COLO668 (cell line): ENCODE measurements at regions not wholly inside any gene's neighbourhood (a gene's known extent, or its start where the extent isn't known, plus 50 kb on each side); places are given as distances from the start of the nearest gene placed in this dataset.

Experiments used
- DNase-seq: peaks from one replicate; lab custom pipeline; 2025; ENCODE audit not compliant: unreplicated experiment; lab: John Stamatoyannopoulos, UW

GRCh38 chr1:234870020-234870981 is 258.3 kb downstream of the TOMM20 start:
- DNase-seq: no peak

- DNase-seq: no peak
These were observed 259.2 kb downstream of the TOMM20 start for GRCh38 chr1:234869182-234870019.

DNA sequence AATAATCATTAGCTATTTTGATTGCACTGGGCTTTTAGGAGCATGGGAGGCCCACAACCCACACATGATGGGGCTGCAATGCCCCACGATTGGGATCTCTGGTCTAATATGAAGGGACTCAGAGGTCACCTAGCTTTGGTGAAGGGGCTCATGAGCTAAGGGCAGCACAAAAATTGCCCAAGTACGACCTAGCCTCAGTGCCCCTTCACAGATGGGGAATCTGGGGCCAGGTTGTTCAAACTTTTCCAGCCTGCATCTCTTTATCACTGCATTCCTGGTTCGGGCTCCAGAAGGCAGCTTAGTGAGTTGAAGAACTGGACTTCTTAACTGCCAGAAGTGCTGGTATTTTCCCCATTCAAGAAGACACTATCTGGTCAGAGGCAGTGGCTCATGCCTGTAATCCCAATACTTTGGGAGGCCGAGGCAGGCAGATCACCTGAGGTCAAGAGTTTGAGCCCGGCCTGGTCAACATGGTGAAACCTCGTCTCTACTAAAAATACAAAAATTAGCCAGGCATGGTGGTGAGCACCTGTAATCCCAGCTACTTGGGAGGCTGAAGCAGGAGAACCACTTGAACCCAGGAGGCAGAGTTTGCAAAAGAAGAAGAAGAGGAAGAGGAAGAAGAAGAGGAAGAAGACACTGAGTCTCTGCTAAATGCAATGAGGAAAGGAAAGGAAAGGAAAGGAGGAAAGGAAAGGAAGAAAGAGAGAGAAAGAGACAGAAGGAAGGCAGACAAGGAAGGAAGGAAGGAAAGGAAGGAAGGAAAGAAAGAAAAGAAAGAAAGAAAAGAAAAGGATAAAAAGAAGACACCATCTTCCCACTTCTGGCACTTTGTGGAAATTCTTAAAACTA is 258.5 kb upstream of the IRF2BP2 start:
- no peak for DNase-seq

DNA sequence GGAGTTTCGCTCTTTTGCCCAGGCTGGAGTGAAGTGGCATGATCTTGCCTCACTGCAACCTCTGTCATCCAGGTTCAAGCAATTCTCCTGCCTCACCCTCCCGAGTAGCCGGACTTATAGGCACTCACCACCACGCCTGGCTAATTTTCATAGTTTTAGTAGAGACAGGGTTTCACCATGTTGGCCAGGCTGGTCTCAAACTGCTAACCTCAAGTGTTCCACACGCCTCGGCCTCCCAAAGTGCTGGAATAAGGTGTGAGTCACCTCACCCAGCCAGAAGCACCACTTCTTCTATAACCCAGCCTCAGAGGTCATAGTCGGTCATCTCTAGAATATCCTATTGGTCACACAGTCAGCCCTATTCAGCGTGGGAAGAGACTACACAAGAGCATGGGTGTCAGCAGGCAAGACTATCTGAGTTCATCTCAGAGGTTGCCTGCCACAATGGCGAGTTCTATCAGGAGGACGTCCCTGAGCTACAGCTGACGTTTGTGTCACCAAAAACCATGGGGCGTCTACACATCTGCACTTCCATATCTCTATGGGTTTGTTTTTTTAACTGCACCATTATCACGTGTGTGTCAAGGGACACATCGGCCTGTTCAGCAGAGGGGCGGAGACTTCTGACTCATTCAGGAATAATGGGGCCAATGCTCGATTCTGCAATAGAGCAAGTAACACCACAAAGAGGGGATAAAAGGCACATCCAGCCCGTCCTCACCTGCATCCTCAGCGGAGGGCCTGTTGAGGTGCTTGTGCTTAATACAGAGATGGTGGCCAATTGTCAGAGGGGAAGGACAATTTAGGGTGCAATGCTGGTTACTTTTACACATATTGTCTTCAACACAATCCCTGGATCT is 256.3 kb upstream of the IRF2BP2 start:
- no peak for DNase-seq

DNA sequence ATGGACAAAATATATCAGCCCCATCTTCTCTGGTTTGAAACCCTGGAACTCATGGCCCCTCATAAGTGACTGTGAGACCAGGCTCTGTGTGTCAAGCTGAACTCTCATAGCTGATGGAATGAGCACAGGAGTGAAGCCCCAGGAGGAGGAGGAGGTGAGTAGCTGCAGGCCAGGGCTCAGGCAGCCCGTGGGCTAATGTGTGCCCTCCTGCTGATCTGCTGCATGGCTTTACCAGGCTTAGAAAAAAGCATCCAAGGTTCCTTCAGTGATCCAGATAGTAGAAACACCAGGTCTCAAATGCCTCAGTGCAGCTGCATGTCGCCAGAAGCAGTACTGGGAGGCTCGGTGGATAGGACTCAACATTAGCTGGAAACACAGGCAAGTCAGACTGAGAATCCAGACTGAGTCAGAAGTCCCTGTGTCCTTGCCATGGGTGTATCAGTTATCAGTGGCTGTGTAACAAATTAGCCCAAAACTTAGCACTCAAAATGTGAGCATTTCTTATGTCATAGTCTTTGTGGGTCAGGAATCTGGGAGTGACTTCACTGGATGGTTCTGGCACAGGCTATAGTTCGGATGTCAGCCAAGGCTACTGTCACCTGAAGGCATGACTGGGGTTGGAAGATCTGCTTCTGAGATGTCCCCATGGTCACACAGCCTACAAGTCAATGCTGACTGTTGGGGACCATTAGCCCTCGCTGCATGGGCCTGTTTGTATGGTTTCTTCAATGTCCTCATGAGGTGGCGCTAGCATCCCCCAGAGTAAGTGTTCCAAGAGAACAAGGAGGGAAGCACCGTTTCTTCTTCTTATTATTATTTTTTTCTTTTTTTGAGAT is 255.4 kb upstream of the IRF2BP2 start:
- DNase-seq: no peak

- no peak for DNase-seq
These were observed 254.1 kb upstream of the IRF2BP2 start for GRCh38 chr1:234864116-234864515.

DNA sequence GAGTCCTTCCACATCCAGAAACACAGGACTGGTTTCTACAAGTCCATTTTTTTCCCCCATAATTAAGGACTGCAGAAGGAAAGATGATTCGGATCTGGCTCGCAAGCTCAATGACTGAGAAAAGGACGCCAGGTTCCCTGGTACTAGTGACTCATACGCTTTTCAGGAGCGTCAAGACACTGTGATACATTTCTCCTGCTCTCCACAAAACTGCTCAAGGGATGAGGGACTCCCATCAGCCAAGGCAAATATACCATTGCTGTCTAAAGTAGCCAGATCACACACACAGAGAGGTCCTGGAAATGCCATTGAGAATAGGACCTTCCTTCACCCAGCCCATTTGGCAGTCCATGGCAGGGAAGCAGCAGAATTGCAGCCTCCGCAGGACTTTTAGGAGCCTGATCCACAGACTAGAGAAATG is 253.6 kb upstream of the IRF2BP2 start:
- no peak for DNase-seq

DNA sequence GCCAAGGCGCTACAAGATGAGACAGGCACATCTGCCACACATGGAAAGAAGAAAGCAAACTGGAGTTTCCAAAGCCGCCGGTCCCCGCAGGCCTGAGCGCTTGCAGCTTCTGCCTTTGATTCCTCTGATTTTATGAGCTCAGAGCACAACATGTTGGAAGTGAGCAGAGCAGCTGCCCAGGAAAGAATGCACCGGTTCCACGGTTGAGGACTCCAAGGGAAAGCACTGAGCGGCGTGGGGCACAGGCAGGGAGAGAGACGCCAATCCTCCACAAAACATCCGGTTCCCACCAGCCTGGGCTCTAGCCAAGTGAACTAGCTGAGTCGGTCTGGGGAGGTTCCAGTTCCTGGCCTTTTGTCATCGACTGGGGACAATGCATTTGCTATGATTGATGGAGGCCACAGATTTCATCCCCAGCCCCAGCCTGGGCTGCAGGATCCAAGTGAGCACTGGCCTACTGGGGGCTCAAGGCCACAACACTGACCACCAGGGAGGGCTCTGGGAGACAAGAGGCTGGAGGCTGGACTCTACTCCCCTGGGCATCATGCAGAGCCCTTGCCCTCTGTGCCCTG is 253.1 kb upstream of the IRF2BP2 start:
- peak; percentile 53 for DNase-seq

DNA sequence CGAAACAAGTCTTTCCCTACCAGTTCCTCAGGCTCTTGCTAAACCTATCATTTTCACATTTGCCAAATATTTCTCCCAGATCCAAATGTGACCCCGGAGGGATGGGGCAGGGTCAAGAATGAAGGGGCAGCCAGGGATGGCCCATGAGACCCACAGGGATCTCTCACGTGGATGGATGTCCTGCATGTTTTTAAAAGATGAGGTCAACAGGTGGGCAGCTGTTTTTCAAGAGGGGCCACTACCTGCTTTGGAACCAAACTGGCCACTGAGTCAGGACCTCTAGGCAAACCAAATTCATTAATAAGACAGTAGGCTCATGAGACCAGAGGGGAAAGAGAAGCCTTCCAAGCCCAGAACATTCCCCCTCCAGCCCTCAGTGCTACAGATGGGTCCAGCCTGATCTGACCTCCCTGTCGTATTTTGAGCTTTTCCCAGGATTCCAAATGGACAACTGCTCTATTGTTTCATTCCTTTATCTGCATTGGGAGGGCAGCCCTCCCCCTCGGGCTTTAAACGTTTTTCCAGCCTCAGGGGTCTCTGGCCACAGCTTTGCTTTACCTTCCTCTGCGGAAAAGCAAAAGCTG is 252.5 kb upstream of the IRF2BP2 start:
- DNase-seq: no peak

DNA sequence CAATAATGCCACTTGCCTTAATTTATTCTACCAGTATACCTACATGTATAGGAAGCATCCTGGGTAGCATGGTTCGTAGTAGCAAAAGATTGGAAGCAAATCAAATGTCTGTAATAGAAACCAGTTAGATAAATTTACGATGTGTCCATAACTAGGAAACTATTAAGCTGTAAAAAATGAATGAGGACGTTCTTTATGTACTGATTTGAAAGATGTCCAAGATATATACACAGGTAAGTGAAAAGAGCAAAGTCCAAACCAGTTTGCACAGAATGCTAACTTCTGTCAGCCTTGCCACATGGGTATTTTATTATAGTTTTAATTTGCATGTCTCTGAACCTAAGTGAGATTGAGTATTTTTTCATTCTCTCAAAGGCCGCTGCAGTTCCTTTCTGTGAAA is 251.8 kb upstream of the IRF2BP2 start:
- no peak for DNase-seq

DNA sequence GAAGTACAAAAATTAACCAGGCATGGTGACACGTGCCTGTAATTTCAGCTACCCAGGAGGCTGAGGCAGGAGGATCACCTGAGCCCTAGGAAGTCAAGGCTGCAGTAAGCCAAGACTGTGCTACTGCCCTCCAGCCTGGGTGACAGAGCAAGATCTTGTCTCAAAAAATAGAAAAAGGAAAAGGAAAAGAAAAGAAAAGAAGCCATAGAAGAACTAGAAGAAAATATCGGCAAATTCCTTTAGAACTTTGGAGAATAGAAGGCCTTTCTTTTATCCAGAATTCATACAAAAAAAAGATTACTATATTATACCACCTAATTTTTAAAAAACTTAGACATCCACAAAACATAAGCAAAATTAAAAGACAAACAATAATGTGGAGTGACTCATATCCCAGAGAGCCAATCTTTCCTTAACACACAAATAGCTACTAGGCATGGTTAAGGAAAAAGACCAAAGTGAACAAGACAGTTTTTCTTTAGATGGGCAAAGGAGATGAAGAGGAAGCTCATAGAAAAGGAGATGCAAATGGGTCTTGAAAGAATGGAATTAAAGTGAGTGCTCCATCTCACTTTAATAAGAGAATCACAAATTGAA is 251.1 kb upstream of the IRF2BP2 start:
- DNase-seq: no peak

DNA sequence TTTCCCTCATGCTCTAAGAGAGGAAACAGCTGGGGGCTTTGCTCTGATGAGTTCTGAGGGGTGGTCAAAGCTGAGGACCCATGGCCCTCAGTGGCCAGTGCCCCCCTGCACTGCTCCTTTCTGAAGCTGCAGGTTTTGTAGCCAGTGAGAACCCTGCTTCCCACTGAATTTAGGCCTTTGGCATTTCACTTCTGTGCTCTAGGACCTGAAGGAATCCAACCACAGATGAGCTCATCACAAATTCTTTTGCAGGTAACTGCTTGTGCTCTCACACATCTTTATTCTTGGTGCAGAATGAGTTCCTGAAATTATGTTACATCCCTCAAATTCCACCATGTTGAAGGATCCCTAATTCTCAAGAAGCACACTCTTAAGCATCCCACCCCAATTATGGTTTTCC is 248.7 kb upstream of the IRF2BP2 start:
- DNase-seq: no peak

GRCh38 chr1:234856845-234857245 is 246.9 kb upstream of the IRF2BP2 start:
- no peak for DNase-seq

GRCh38 chr1:234855851-234856250 is 245.9 kb upstream of the IRF2BP2 start:
- no peak for DNase-seq

DNA sequence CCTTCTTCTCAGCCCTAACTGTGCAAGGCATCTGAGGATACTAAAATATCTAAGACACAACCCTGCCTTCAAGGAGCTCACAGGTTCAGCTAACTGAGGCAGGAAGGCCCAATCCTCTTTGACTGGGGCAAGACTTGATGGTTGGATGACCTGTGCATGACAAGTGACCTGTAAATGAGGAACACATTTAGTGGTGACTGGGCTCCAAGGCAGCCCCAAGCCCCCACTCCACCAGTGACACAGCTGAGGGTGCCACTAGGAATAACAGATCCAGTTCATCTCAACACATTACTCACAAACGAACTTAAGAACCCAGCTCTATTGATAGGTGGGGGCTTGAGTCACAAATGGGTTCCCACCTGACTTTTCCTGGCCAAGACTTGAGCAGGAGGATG is 244.7 kb upstream of the IRF2BP2 start:
- DNase-seq: no peak

DNA sequence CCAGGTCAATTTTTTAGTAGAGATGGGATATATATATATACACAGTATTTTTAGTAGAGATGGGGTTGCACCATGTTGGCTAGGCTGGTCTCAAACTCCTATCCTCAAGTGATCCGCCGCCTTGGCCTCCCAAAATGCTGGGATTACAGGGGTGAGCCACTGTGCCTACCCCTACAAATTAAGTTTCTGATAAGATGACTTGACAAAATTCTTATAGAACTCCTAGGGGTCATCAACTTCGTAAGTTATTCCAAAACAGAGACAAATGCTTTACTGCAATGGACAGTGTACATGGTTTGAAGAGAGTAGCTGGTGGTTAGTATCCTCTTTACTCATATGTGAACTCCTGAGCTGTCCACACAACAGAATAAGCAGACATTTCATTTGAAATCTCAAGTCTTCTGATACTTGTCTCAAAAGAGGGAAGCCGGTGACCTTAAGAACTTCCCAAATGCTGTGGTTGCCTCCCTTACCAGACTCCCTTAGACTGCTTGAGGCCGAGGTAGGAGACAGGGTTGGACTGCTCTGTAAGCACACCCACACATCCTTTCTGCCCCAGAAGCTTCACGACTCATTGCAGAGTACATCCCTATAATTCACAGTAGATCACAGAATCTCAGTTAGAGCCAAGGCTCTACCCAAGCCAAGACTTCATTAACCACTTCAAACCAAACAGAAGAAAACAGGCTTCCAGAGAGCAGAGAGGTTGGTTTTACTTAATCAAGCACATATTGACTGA is 244.1 kb upstream of the IRF2BP2 start:
- DNase-seq: no peak

- no peak for DNase-seq
These were observed 242.7 kb upstream of the IRF2BP2 start for GRCh38 chr1:234852659-234853058.
